GM12875 (cell line): ENCODE measurements at regions not wholly inside any gene's neighbourhood (a gene's known extent, or its start where the extent isn't known, plus 50 kb on each side); places are given as distances from the start of the nearest gene placed in this dataset.

Experiments used
- H3K4me3 ChIP-seq: one replicate; pipeline ENCODE4 v1.5.1; 2011; ENCODE audit warnings: low read depth, low read length, control low read depth
- TF ChIP-seq, protein P1 (sequence below): IDR thresholded peaks from 2 replicates; pipeline ENCODE4 v1.5.1; 2011; ENCODE audit warnings: low read depth, mild to moderate bottlenecking, control low read depth, inconsistent platforms, low read length, moderate library complexity, borderline replicate concordance; ENCODE audit not compliant: insufficient read depth

- TF ChIP-seq, protein P1, sequence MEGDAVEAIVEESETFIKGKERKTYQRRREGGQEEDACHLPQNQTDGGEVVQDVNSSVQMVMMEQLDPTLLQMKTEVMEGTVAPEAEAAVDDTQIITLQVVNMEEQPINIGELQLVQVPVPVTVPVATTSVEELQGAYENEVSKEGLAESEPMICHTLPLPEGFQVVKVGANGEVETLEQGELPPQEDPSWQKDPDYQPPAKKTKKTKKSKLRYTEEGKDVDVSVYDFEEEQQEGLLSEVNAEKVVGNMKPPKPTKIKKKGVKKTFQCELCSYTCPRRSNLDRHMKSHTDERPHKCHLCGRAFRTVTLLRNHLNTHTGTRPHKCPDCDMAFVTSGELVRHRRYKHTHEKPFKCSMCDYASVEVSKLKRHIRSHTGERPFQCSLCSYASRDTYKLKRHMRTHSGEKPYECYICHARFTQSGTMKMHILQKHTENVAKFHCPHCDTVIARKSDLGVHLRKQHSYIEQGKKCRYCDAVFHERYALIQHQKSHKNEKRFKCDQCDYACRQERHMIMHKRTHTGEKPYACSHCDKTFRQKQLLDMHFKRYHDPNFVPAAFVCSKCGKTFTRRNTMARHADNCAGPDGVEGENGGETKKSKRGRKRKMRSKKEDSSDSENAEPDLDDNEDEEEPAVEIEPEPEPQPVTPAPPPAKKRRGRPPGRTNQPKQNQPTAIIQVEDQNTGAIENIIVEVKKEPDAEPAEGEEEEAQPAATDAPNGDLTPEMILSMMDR, result no peak
- H3K4me3 ChIP-seq, result no peak overlapping the region
These were observed 168.5 kb downstream of the TEX36 start for GRCh38 chr10:125514206-125515162.

DNA sequence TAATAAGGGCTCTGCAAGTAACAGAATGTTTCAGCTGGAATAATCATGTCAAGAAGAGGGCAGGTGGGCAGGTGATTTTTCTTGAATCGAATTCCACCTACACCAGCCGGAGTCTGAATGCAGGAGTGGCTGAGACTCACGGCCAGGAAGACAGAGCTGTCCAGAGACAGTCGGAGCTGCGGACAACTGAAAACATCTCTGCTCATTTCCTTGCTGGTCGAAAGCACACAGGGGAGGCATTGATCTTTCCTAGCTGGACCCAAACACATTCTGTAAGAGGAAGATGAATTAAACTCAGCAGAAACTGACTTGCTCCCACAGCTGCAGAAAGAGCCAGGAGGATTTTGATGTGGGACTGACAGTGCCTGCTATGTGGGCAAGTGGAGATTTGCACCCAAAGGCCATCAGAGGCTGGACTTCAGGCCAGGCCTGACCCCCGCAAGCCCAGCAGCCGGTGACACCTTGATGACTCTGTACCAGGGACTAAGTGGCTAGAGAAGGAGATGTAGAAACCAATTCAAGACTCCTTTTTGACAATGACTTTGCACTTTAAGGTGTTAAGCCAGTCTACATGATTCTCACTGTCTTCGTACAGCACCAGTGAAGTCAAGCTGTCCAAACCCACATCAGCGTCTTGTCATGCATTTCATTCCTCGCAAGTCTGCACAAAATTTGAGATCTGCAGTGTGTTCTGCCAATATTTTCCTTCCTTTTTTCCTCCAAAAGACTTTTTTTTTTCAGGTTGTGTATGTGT is 169.4 kb downstream of the TEX36 start:
- H3K4me3 ChIP-seq, result no peak overlapping the region
- TF ChIP-seq, protein P1, result no peak

- no peak overlapping the region for H3K4me3 ChIP-seq
- TF ChIP-seq, protein P1, result no peak
These were observed 172.0 kb downstream of the TEX36 start for GRCh38 chr10:125510998-125511397.

GRCh38 chr10:125505648-125506047 is 177.3 kb downstream of the TEX36 start:
- TF ChIP-seq, protein P1, result no peak
- H3K4me3 ChIP-seq, result no peak overlapping the region

DNA sequence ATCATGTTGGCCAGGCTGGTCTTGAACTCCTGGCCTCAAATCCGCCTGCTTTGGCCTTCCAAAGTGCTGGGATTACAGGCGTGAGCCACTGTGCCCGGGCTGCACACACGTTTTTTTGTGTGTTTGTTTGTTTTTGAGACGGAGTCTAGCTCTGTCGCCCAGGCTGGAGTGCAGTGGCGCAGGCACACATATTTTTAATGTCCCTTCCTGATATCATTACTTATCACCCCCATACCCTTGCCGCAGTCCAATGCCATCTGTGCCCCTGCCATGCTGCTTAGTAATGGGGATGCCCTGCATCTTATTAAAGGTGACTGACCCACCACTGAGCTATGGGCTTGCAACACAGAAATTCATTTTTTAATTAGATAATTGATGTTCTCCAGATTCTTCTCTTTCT is 180.7 kb downstream of the TEX36 start:
- TF ChIP-seq, protein P1, result no peak
- no peak overlapping the region for H3K4me3 ChIP-seq

DNA sequence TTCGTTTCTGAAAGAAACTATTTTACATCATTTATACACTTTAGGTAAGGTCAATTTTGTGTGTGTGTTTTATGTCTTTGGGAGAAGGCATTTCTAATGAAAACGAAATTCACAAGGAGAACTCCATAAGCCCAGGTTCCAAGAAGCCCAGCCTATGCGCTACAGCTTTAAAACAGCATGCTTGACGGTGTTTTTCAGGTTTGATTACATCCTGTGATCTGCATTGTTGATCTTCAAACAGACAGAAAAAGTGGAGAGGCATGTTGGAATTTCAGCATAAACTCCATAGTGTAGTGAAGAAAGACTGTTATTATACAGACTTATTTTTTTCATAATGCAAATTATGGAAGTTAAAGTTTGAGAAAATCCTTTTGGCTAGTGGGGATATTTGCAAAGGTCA is 187.6 kb downstream of the TEX36 start:
- TF ChIP-seq, protein P1, result no peak
- H3K4me3 ChIP-seq, result no peak overlapping the region

DNA sequence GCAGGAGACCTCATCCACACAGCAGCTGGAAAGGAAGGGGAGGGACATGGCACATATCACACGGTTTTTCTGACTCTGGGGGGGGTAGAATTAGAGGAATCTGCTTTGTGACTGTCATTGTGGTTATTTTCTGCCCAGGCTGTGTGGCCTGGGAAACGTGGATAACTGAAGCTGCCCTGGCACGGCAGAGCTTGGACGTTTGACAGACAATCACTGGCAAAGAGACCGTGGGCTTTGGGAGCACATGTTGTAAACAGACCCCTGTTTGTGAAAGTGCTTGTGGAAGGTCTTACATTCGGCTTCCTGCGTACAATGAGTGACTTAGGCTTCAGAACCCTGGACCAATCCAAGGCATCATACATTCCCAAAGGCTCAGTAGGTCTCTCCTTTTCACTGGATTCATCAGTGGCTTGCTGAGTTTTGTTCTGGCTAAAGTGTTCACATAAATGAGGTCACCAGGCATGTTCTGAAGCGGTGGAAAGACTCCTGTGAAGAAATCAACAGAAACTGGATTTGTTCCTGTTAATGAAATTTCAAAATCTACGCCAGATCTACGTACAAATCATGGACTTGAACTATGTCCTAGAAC is 188.2 kb downstream of the TEX36 start:
- TF ChIP-seq, protein P1, result no peak
- H3K4me3 ChIP-seq, result no peak overlapping the region
